PFSK-1 (cell line): ENCODE measurements at regions not wholly inside any gene's neighbourhood (a gene's known extent, or its start where the extent isn't known, plus 50 kb on each side); places are given as distances from the start of the nearest gene placed in this dataset.

Experiments used
- FOXP2 ChIP-seq: optimal IDR thresholded peaks from 2 replicates; pipeline ENCODE3; 2011; ENCODE audit warnings: borderline replicate concordance, control low read depth, inconsistent platforms; ENCODE audit not compliant: insufficient read depth; ENCODE audit errors: extremely low read length, extremely low read depth
- POLR2AphosphoS5 ChIP-seq: IDR thresholded peaks from 2 replicates; pipeline ENCODE4 v1.6.1; 2012; ENCODE audit warnings: low read depth, mild to moderate bottlenecking, control low read depth, low read length, moderate library complexity
- REST ChIP-seq, 2 experiments: IDR thresholded peaks; 2 replicates each; pipeline versions ENCODE4 v1.6.1 to v1.8.0; 2011 to 2012; ENCODE audit warnings: low read depth in 2 of 2, low read length in 2 of 2, control low read depth in 1 of 2, inconsistent platforms in 1 of 2, mild to moderate bottlenecking in 1 of 2, moderate library complexity in 1 of 2; ENCODE audit not compliant: insufficient read depth in 1 of 2
- SIN3A ChIP-seq: IDR thresholded peaks from 2 replicates; pipeline ENCODE4 v1.6.1; 2012; ENCODE audit warnings: mild to moderate bottlenecking, low read length, moderate library complexity, borderline replicate concordance; ENCODE audit not compliant: insufficient read depth
- TAF1 ChIP-seq: IDR thresholded peaks from 2 replicates; pipeline ENCODE4 v1.6.1; 2012; ENCODE audit warnings: low read length, control low read depth, borderline replicate concordance; ENCODE audit not compliant: insufficient read depth

- TF ChIP-seq REST (IDR thresholded peaks at IDR 0.05; ENCODE audit: insufficient read depth in 1 of 2, low read depth in 2 of 2, low read length in 2 of 2) (no peak), POLR2AphosphoS5 (no peak), SIN3A (no peak), TAF1 (no peak), FOXP2 (no peak)
Measured at GRCh38 chr5:1748271-1748670, 51.4 kb downstream of the MRPL36 start.

- TF ChIP-seq SIN3A (no peak), POLR2AphosphoS5 (no peak), FOXP2 (no peak), REST (IDR thresholded peaks at IDR 0.05; ENCODE audit: insufficient read depth in 1 of 2, low read depth in 2 of 2, low read length in 2 of 2) (no peak), TAF1 (no peak)
Measured at GRCh38 chr5:1747803-1748085, 51.9 kb downstream of the MRPL36 start.

DNA sequence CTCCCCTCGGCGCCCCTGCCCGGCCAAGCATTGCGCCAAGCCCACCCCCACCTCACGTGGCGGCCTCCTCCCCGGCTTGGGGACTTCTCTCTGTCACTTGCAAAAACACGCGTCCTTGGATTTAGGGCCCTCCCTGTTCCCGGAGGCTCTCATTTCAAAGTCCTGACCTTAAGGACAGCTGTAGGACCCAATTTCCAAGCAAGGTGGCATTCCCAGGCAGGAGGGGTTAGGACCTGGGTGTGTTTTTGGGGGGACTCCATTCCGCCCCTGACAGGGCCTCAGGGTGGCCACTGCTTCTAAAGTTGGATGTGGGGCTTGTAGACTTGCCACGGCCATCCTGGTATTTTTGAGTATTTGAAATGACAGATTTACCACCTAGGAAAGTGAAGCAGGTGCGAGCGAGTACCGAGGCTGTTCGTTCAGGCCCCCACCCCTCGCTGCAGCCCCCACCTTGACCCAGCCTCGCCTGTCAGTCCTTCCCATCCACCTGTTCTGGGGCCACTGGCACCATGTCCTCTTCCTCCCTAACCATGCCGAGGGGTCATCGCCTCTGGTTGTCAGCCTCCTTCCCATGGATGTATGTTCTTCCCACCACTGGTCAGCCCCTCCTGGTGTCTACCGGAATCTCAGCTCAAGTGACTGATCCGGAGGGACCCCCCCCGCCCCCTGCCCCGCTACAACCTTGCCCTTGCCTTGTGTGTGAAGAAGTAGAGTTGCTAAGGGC lies 52.4 kb downstream of the MRPL36 start:
- no peak for TF ChIP-seq FOXP2
- no peak for TF ChIP-seq SIN3A
- no peak for TF ChIP-seq REST (IDR thresholded peaks at IDR 0.05; ENCODE audit: insufficient read depth in 1 of 2, low read depth in 2 of 2, low read length in 2 of 2)
- TF ChIP-seq TAF1, result no peak
- no peak for TF ChIP-seq POLR2AphosphoS5

GRCh38 chr5:1746371-1747078 lies 53.1 kb downstream of the MRPL36 start:
- no peak for TF ChIP-seq FOXP2
- TF ChIP-seq REST (IDR thresholded peaks at IDR 0.05; ENCODE audit: insufficient read depth in 1 of 2, low read depth in 2 of 2, low read length in 2 of 2), result no peak
- no peak for TF ChIP-seq TAF1
- TF ChIP-seq POLR2AphosphoS5, result no peak
- no peak for TF ChIP-seq SIN3A
